NCI-H1436 (cell line): ENCODE measurements at regions not wholly inside any gene's neighbourhood (a gene's known extent, or its start where the extent isn't known, plus 50 kb on each side); places are given as distances from the start of the nearest gene placed in this dataset.
"Not testable (repeated sequence)": the region's sequence is repeated elsewhere in the genome, so short reads cannot be mapped to it uniquely, and the experiment has no call there.

Experiments
- DNase-seq: peaks from one replicate; lab custom pipeline; 2025; lab: John Stamatoyannopoulos, UW

GRCh38 chr3:153615863-153616262 lies 453.8 kb downstream of the RAP2B start:
- DNase-seq = no peak

GRCh38 chr3:153617463-153617862 lies 455.4 kb downstream of the RAP2B start:
- DNase-seq = no peak

GRCh38 chr3:153618176-153618575 lies 456.1 kb downstream of the RAP2B start:
- no peak for DNase-seq

- DNase-seq = no peak
Observed at GRCh38 chr3:153619268-153619667, 457.2 kb downstream of the RAP2B start.

- DNase-seq = no peak
Observed at GRCh38 chr3:153621953-153622352, 459.9 kb downstream of the RAP2B start.

- no peak for DNase-seq
Observed at GRCh38 chr3:153623834-153624233, 461.8 kb downstream of the RAP2B start.

GRCh38 chr3:153624310-153625030 lies 462.4 kb downstream of the RAP2B start:
- DNase-seq = no peak

GRCh38 chr3:153625506-153625905 lies 463.5 kb downstream of the RAP2B start:
- DNase-seq = no peak

GRCh38 chr3:153626158-153626557 lies 464.1 kb downstream of the RAP2B start:
- no peak for DNase-seq

- no peak for DNase-seq
Observed at GRCh38 chr3:153628591-153628990, 466.6 kb downstream of the RAP2B start.

- no peak for DNase-seq
Observed at GRCh38 chr3:153629148-153629547, 467.1 kb downstream of the RAP2B start.

- no peak for DNase-seq
Observed at GRCh38 chr3:153631102-153631501, 469.1 kb downstream of the RAP2B start.

GRCh38 chr3:153631664-153632063 lies 469.6 kb downstream of the RAP2B start:
- no peak for DNase-seq

GRCh38 chr3:153633407-153633806 lies 471.4 kb downstream of the RAP2B start:
- no peak for DNase-seq

- no peak for DNase-seq
Observed at GRCh38 chr3:153634683-153635082, 472.7 kb downstream of the RAP2B start.

- no peak for DNase-seq
Observed at GRCh38 chr3:153639631-153640030, 477.6 kb downstream of the RAP2B start.

GRCh38 chr3:153640689-153641665 lies 479.0 kb downstream of the RAP2B start:
- DNase-seq = no peak

- DNase-seq = not testable (repeated sequence)
Observed at GRCh38 chr3:153642576-153642975, 478.6 kb upstream of the ARHGEF26 start.

- DNase-seq = not testable (repeated sequence)
Observed at GRCh38 chr3:153643471-153643870, 477.7 kb upstream of the ARHGEF26 start.

- DNase-seq = no peak
Observed at GRCh38 chr3:153649286-153649839, 471.8 kb upstream of the ARHGEF26 start.

- DNase-seq = no peak
Observed at GRCh38 chr3:153652076-153652475, 469.1 kb upstream of the ARHGEF26 start.

GRCh38 chr3:153657046-153657445 lies 464.1 kb upstream of the ARHGEF26 start:
- no peak for DNase-seq

GRCh38 chr3:153657461-153657860 lies 463.7 kb upstream of the ARHGEF26 start:
- no peak for DNase-seq
